Loucy (cell line): ENCODE measurements at regions not wholly inside any gene's neighbourhood (a gene's known extent, or its start where the extent isn't known, plus 50 kb on each side); places are given as distances from the start of the nearest gene placed in this dataset.

Source experiments
- H2AFZ ChIP-seq: fragments of 200-600 bp; sonication (generic); 2 replicates; pipeline ENCODE4 v1.6.0; 2016; ENCODE audit warnings: antibody characterized with exemption, mild to moderate bottlenecking, low read length, moderate library complexity
- H3F3A ChIP-seq: fragments of 200-600 bp; 2 replicates; pipeline ENCODE4 v1.6.0; 2016; ENCODE audit warnings: antibody characterized with exemption, low read depth, mild to moderate bottlenecking
- H3K27me3 ChIP-seq: fragments of 200-600 bp; sonication (generic); 2 replicates; pipeline ENCODE4 v1.6.1; 2014; ENCODE audit warnings: low read length, mild to moderate bottlenecking; ENCODE audit not compliant: insufficient read depth, poor library complexity, severe bottlenecking
- H3K36me3 ChIP-seq: fragments of 200-600 bp; sonication (generic); 2 replicates; pipeline ENCODE4 v1.6.1; 2016; ENCODE audit warnings: low read length; ENCODE audit not compliant: insufficient read depth
- H3K4me1 ChIP-seq: fragments of 200-600 bp; sonication (generic); 2 replicates; pipeline ENCODE4 v1.5.1; 2014; ENCODE audit warnings: low read length, mild to moderate bottlenecking; ENCODE audit not compliant: insufficient read depth, poor library complexity, severe bottlenecking
- H3K4me2 ChIP-seq: fragments of 200-600 bp; sonication (generic); 2 replicates; pipeline ENCODE4 v1.6.0; 2014; ENCODE audit warnings: antibody characterized with exemption, low read length, low read depth, mild to moderate bottlenecking; ENCODE audit not compliant: poor library complexity, severe bottlenecking
- H3K4me3 ChIP-seq: fragments of 200-600 bp; sonication (generic); 2 replicates; pipeline ENCODE4 v1.5.1; 2014; ENCODE audit warnings: low read length, mild to moderate bottlenecking, mixed read lengths; ENCODE audit not compliant: poor library complexity, severe bottlenecking
- H3K79me2 ChIP-seq: fragments of 200-600 bp; sonication (generic); 2 replicates; pipeline ENCODE4 v1.6.1; 2014; ENCODE audit warnings: low read length; ENCODE audit not compliant: insufficient read depth
- H3K9ac ChIP-seq: fragments of 200-600 bp; sonication (generic); 2 replicates; pipeline ENCODE4 v1.6.0; 2014; ENCODE audit warnings: mild to moderate bottlenecking, low read depth, low read length, moderate library complexity; ENCODE audit not compliant: poor library complexity, severe bottlenecking
- H3K9me2 ChIP-seq: fragments of 200-600 bp; sonication (generic); replicated peaks from 2 replicates; pipeline ENCODE4 v1.6.1; 2016; ENCODE audit warnings: low read depth, low read length, mixed read lengths
- H3K9me3 ChIP-seq: fragments of 200-600 bp; sonication (generic); 2 replicates; pipeline ENCODE4 v1.6.1; 2014; ENCODE audit warnings: mild to moderate bottlenecking, antibody characterized with exemption, low read length, low read depth; ENCODE audit not compliant: insufficient read depth
- H4K20me1 ChIP-seq: fragments of 200-600 bp; sonication (generic); 2 replicates; pipeline ENCODE4 v1.6.0; 2014; ENCODE audit warnings: antibody characterized with exemption, low read length, mild to moderate bottlenecking; ENCODE audit not compliant: insufficient read depth, poor library complexity, severe bottlenecking
- CTCF ChIP-seq: fragments of 200-600 bp; sonication (generic); conservative IDR thresholded peaks from 2 replicates; pipeline ENCODE4 v1.5.1; 2014; ENCODE audit warnings: mild to moderate bottlenecking, antibody characterized with exemption, low read length
- EZH2phosphoT487 ChIP-seq: fragments of 200-600 bp; IDR thresholded peaks from 2 replicates; pipeline ENCODE4 v1.6.1; 2018; ENCODE audit warnings: antibody characterized with exemption, mild to moderate bottlenecking, moderate library complexity, borderline replicate concordance

- H3K9me3 ChIP-seq: no peaks in the 10 kb centered on the region
- no peaks in the 10 kb centered on the region for H3K4me1 ChIP-seq
These were observed 256.5 kb upstream of the FBXL7 start for GRCh38 chr5:15243301-15244020.

GRCh38 chr5:15241216-15241821, 258.7 kb upstream of the FBXL7 start:
- Histone ChIP-seq H4K20me1 (no peaks in the 10 kb centered on the region), H3F3A (no peaks in the 10 kb centered on the region), H3K4me2 (no peak overlapping the region), H3K36me3 (no peaks in the 10 kb centered on the region), H3K4me3 (no peak overlapping the region), H3K79me2 (no peaks in the 10 kb centered on the region), H3K9me2 (no peaks in the 10 kb centered on the region), H3K9me3 (no peaks in the 10 kb centered on the region), H3K9ac (no peak overlapping the region), H2AFZ (no peak overlapping the region), H3K27me3 (no peaks in the 10 kb centered on the region), H3K4me1 (no peaks in the 10 kb centered on the region)
- TF ChIP-seq CTCF: no peak
- no peak for TF ChIP-seq EZH2phosphoT487

More at GRCh38 chr5:15243301-15244020, 256.5 kb upstream of the FBXL7 start:
- Histone ChIP-seq H3K4me2 (no peak overlapping the region), H3F3A (no peaks in the 10 kb centered on the region), H3K4me3 (no peak overlapping the region), H3K79me2 (no peaks in the 10 kb centered on the region), H2AFZ (no peak overlapping the region), H4K20me1 (no peaks in the 10 kb centered on the region), H3K27me3 (no peaks in the 10 kb centered on the region), H3K9ac (no peak overlapping the region), H3K9me2 (no peaks in the 10 kb centered on the region), H3K36me3 (no peaks in the 10 kb centered on the region)
- TF ChIP-seq EZH2phosphoT487 (no peak), CTCF (no peak)

DNA sequence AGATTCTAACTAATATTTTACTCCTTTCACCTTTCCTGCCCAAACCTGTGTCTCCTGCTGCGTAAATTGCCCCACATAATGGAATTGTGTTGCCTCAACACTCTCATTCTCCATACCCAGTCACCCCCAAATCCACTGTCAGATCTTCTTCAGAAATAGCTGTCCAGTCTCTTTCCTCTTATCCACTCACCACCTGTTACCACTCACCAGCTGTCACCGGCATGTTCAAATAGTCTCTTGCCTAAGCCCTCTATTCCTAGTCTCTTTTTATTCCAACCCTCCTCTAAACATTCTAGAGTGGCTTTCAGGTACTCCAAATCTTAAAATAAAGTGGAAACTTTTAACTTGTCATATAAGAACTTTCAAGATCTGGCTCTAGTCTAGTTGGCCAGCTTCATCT, 262.0 kb upstream of the FBXL7 start:
- Histone ChIP-seq H3K36me3 (no peaks in the 10 kb centered on the region), H3F3A (no peaks in the 10 kb centered on the region), H3K9me3 (no peaks in the 10 kb centered on the region), H3K9ac (no peak overlapping the region), H3K79me2 (no peaks in the 10 kb centered on the region), H3K4me3 (no peak overlapping the region), H3K4me2 (no peak overlapping the region), H4K20me1 (no peaks in the 10 kb centered on the region), H3K27me3 (no peaks in the 10 kb centered on the region), H2AFZ (no peak overlapping the region), H3K9me2 (no peaks in the 10 kb centered on the region), H3K4me1 (no peaks in the 10 kb centered on the region)
- TF ChIP-seq CTCF (no peak), EZH2phosphoT487 (no peak)
